ENCODE measurements at regions not wholly inside any gene's neighbourhood (a gene's known extent, or its start where the extent isn't known, plus 50 kb on each side); places are given as distances from the start of the nearest gene placed in this dataset.

- Histone ChIP-seq H3K4me3 (no peak overlapping the region), H3K27me3 (replicated peaks; ENCODE audit: insufficient read depth) (no peaks in the 10 kb centered on the region), H3K4me1 (replicated peaks) (no peaks in the 10 kb centered on the region), H3K27ac (no peak overlapping the region), H3K9me3 (no peaks in the 10 kb centered on the region), H3K36me3 (no peaks in the 10 kb centered on the region)
- TF ChIP-seq POLR2AphosphoS5 (IDR thresholded peaks at IDR 0.05) (no peak), POLR2A (IDR thresholded peaks at IDR 0.05) (no peak), CTCF (IDR thresholded peaks at IDR 0.05) (no peak)
- DNase-seq (ENCODE audit: low spot score) = no peak
- intact Hi-C loops (cut with DNase I) = no loop called here
These were observed 1672.0 kb upstream of the CDH9 start for GRCh38 chr5:28710360-28710759.

GRCh38 chr5:28708472-28708871 lies 1670.1 kb upstream of the CDH9 start:
- TF ChIP-seq POLR2A (IDR thresholded peaks at IDR 0.05) (no peak), CTCF (IDR thresholded peaks at IDR 0.05) (no peak), POLR2AphosphoS5 (IDR thresholded peaks at IDR 0.05) (no peak)
- Histone ChIP-seq H3K27me3 (replicated peaks; ENCODE audit: insufficient read depth) (no peaks in the 10 kb centered on the region), H3K4me1 (replicated peaks) (no peaks in the 10 kb centered on the region), H3K9me3 (no peaks in the 10 kb centered on the region), H3K4me3 (no peak overlapping the region), H3K36me3 (no peaks in the 10 kb centered on the region), H3K27ac (no peak overlapping the region)
- intact Hi-C loops (cut with DNase I) = no loop called here
- WGBS = 89% methylated on average over 5 of the region's 5 CpGs
- DNase-seq (ENCODE audit: low spot score) = no peak

- H3K4me1 ChIP-seq (replicated peaks) = no peaks in the 10 kb centered on the region
- H3K27me3 ChIP-seq (replicated peaks; ENCODE audit: insufficient read depth) = no peaks in the 10 kb centered on the region
- no peak overlapping the region for H3K27ac ChIP-seq
- no peak overlapping the region for H3K4me3 ChIP-seq
- intact Hi-C loops (cut with DNase I) = no loop called here
- TF ChIP-seq POLR2A (IDR thresholded peaks at IDR 0.05) = no peak
- no peaks in the 10 kb centered on the region for H3K9me3 ChIP-seq
- no peaks in the 10 kb centered on the region for H3K36me3 ChIP-seq
- DNase-seq (ENCODE audit: low spot score) = no peak
These were observed 1669.3 kb upstream of the CDH9 start for GRCh38 chr5:28707706-28708105.

- intact Hi-C loops (cut with DNase I) = no loop called here
- Histone ChIP-seq H3K9me3 (no peaks in the 10 kb centered on the region), H3K4me1 (replicated peaks) (no peaks in the 10 kb centered on the region), H3K4me3 (no peak overlapping the region), H3K27ac (no peak overlapping the region), H3K27me3 (replicated peaks; ENCODE audit: insufficient read depth) (no peaks in the 10 kb centered on the region), H3K36me3 (no peaks in the 10 kb centered on the region)
- WGBS = 33% methylated on average over 1 of the region's 1 CpG
- no peak for DNase-seq (ENCODE audit: low spot score)
- TF ChIP-seq CTCF (IDR thresholded peaks at IDR 0.05) (no peak), POLR2A (IDR thresholded peaks at IDR 0.05) (no peak), POLR2AphosphoS5 (IDR thresholded peaks at IDR 0.05) (no peak)
These were observed 1665.4 kb upstream of the CDH9 start for GRCh38 chr5:28703651-28704260.

GRCh38 chr5:28691526-28691925 lies 1653.1 kb upstream of the CDH9 start:
- Histone ChIP-seq H3K4me1 (replicated peaks) (no peaks in the 10 kb centered on the region), H3K9me3 (no peaks in the 10 kb centered on the region), H3K36me3 (no peaks in the 10 kb centered on the region), H3K27me3 (replicated peaks; ENCODE audit: insufficient read depth) (no peaks in the 10 kb centered on the region), H3K4me3 (no peak overlapping the region), H3K27ac (no peak overlapping the region)
- TF ChIP-seq POLR2AphosphoS5 (IDR thresholded peaks at IDR 0.05) (no peak), POLR2A (IDR thresholded peaks at IDR 0.05) (no peak), CTCF (IDR thresholded peaks at IDR 0.05) (no peak)
- intact Hi-C loops (cut with DNase I) = no loop called here
- no peak for DNase-seq (ENCODE audit: low spot score)

All from prostate gland (tissue), 2 donors.